Daoy (cell line): ENCODE measurements at regions not wholly inside any gene's neighbourhood (a gene's known extent, or its start where the extent isn't known, plus 50 kb on each side); places are given as distances from the start of the nearest gene placed in this dataset.
A peak's percentile ranks its signal among the peaks of the same experiment; 100 is the strongest.
"Not testable (repeated sequence)": the region's sequence is repeated elsewhere in the genome, so short reads cannot be mapped to it uniquely, and the experiment has no call there.

Experiments used
- DNase-seq: peaks from one replicate; pipeline ENCODE4 v3.0.0-alpha.2; 2015; ENCODE audit warnings: low read depth

DNA sequence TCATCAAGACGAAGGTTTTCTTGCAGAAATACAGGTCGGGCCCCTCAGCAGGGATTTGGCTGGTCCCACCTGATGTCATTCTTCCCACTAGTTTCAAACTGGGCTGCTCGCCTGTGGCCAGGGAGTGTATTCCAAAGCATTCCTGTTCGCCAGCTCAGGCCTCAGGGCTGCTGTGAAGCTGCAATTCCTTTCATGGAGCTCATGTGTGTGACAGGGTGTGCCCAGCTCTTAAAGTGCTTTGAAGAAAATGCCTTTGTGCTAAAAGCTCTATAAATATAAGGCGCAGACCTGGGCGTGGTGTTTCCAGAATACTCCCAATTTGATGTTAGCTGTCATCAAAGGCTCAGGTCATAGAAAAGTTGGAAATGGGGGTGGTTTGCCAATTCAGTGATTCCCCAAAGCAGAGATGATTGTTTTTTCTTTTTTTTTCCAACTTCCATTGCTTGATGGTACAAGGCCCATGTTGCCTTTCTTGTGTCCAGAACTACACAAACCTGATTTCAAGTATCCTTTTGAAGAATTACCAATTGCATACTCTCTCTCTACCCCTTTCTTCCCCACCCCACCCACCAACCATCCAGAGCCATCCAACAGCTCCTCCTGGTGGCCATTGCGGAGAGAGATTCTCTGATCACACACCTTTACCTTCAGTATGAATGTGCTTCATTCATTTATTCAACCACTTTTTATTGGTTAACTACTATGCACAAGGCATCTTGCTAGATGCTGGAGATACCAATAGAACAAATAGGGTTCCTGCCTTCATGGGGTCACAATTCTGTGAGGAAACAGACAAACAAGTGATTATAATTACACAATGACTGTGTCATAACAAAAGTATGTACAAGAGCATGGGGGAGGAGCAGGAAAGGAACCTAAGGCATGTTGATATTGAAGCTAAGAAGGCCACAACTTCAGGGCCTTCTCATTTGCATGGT is 297.3 kb upstream of the LYZL1 start:
- DNase-seq: peak; percentile 74

DNA sequence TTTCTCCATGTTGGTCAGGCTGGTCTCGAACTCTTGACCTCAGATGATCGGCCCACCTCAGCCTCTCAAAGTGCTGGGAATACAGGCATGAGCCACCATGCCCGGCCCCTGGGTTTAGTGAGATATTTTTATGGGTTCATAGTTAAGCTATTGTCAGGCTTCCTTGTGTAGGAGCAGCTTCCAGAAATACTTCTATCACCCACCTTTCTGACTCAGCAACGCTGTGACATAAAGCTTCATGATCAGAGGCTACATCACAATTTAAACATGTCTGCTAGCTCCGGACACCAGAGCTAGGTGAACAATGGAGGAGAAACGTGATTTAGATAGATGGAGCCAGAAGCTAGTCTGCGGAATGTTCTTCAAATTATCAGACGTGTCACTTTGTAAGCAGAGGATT is 295.8 kb upstream of the LYZL1 start:
- DNase-seq: no peak

DNA sequence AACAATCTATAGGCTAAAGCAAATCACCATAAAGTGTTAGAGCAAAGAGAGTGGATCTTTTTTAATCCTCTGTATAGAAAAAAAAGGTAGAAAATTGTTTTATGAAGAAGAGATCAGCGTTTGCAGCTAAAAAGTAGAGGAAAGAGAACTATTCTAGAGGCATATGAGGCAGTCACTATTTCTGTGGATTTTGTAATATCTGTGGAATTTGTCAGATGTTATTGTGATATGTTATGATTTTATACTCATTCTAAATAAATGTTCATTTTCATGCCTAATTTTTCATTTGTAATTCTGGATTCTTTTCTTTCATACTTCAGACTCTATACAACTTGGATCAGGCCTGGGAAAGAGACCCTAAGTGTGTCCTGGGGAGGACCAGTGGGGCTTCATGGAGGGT is 295.0 kb upstream of the LYZL1 start:
- DNase-seq: no peak

DNA sequence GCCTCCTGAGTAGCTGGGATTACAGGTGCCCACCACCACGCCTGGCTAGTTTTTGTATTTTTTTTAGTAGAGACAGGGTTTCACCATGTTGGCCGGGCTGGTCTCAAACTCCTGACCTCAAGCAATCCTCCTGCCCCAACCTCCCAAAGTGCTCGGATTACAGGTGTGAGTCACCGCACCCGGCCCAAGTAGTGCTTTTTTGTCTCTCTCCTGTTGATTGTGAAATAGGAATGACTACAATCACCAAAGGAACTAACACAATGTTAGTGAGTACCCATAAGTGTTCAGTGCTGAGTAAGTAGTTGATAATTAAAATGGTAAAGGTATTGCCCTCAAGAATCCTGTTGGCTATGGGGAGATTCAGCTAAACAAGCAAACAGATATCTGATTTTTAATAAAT is 294.1 kb upstream of the LYZL1 start:
- DNase-seq: not testable (repeated sequence)

DNA sequence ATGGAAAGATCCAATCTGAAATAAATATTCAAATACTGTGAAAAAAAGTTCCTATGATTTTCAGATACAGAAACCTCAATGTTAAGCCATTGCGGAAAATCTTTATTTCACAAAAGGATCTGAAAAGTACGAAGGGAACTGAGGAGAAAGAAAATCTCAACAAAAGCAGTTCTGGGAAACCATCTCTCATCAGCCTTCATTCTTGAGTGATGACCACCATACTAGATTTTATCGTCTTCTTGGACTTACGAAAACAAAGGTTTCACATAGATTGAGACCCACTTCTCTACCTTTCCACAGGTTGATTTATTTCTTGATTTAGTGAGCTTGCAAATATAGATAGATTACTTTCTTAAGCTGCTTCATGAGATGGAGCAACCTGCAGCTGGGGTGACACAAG is 293.4 kb upstream of the LYZL1 start:
- no peak for DNase-seq

DNA sequence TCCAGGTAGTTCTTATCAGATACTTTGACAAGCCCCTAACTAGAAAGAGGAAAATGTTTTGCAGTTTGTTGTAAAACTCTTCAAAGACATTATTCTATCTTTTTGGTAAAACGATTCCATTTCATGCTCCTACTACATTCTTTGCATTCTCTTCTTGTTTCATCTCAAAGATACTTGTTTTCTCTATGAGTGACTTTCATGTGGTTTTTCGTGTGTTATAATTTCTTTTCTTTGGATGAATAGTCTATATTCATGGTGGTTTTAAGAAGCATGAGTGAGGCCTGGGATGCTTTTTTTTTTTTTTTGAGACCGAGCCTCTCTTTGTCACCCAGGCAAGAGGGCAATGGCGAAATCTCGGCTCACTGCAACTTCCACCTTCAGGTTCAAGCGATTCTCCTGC is 292.5 kb upstream of the LYZL1 start:
- no peak for DNase-seq

DNA sequence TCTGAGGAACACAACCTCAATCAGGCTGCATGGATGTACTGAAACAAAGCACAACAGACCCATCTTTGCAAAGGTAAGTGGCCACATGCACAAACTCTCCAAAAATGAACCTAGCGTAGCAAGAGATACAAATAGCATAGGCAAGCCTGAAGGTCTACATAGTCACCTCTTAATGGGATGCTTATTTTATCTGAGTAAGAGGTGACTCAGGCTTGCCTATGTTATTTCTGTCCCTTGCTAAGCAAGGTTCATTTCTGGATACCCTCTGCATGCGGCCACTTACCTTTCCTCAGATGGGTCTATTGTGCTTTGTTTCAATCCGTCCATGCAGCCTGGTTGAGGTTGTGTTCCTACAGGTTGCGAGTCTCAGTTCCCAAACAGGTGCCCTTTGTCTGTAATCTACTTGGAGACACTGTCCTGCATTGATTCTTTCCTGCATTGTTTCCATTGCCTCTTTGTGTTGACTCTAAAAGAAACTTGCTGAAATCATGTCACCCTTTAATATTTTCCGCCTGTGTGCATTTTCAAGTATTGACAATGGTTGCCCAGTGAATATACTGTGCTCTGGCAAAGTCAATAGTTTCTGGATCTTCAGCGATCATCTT is 291.8 kb upstream of the LYZL1 start:
- peak; percentile 41 for DNase-seq

DNA sequence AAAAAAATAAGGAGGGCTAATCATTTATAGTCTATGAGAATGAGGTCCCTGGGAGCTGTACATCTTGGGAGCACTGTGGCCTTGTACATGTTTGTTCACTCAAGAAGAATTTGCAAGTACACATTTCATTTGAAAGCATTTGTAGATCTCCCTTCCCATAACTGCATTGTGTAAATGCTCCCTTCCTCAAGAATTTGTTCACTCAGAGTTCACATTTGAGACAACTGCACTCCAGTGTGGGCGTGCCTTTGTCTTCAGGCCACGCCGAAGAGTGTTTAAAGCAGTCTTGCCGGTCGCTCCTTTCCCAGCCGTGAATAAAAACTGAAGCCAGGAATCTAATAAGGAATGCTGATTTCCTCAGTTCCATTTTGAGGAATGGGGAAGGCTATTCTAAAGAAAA is 291.1 kb upstream of the LYZL1 start:
- no peak for DNase-seq

DNA sequence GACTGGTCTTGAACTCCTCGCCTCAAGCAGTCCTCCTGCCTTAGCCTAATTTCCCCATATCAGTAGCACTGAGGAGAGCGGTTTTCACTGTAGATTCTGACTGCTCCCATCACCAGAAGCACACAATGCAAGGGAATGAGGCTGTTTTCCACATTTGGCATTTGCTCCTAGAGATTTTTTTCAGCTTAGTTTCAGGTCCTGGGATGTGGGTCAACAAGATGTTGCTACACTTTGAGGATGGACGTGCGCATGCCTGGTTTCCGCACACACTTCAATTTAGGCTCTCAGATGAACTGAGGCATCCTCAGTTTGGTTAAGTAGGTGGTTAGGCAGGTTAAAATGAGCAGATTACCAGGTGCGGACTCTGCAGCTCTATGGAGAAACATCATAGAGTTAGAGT is 287.1 kb upstream of the LYZL1 start:
- DNase-seq: no peak

DNA sequence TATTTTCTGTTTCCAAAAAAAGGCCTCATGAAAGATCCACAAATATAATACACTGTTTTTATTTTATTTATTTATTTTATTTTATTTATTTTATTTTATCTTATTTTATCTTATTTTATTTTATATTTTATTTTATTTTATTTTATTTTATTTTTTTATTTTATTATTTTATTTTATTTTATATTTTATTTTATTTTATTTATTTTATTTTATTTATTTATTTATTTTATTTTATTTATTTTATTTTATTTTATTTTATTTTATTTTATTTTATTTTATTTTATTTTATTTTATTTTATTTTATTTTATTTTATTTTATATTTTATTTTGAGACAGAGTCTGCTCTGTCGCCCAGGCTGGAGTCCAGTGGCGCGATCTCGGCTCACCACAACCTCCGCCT is 285.9 kb upstream of the LYZL1 start:
- DNase-seq: not testable (repeated sequence)

DNA sequence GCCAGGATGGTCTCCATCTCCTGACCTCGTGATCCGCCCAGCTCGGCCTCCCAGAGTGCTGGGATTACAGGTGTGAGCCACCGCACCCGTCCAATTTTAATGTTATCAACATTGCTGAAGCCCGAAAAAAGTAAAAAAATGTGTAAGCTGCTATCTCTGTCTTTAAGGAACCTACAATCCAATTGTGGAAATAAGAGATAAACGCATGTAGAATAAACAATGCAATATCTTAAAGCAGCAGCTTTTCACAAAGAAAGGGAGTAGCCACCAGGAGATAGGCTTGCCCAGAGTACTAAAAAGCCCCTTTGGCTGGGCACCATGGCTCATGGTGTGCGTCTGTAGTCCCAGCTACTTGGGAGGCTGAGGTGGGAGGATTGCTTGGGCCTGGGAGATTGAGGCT is 282.9 kb upstream of the LYZL1 start:
- no peak for DNase-seq

DNA sequence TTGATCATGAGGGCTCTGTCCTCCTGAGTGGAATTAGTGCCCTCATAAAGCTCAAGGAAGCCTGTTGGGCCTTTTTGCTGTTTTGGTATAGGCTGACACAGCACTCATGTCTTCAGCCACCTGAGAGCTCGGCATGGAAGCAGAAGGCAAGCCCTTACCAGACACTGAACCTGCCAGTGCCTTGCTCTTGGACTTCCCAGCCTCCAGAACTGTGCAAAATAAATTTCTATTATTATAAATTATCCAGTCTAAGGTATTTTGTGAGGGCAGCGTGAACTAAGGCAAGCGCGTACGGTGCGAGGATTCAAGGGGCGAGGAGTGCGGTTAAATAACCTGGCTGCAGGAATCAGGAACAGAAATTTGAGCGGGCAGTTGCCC is 281.5 kb upstream of the LYZL1 start:
- no peak for DNase-seq

DNA sequence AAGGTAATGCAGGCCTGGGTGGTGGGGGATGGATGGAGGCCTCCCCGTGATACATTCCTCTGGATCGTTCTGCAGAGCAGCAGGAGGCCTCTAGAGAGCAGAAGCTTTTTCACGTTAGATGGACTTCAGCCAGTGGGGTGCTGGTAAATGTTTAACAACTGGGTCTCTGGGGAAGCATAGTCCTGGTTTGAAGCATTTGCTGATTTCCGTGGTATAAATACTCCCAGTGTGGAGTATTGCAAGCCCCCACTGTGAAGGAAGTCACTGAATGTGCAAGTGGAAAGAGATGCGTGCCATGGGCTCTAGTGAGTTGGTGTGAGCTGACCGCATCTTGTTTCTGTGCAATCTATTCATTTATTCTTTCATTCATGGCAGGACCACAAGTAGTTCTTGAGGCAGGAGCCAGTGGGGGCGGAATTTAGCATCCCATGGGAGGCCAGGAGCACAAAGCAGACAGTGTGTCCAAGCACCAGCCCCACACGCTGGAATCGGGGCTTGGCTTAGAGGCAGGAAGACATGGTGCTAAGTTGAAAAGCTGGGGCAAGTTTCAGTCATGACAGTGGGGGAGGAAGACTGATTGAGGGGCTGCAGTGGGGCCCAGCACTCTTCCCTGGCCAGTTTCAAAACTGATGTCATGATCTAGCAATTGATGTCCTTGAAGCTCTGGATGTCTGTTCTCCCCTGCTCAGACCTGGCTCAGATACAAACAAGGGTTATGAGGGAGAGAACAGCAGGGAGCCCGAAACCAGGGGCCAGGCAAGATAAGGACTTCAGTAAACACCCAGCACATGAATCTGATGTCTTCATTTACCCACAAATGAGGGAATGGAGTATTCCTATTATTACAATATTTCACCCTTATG is 280.9 kb upstream of the LYZL1 start:
- DNase-seq: no peak

DNA sequence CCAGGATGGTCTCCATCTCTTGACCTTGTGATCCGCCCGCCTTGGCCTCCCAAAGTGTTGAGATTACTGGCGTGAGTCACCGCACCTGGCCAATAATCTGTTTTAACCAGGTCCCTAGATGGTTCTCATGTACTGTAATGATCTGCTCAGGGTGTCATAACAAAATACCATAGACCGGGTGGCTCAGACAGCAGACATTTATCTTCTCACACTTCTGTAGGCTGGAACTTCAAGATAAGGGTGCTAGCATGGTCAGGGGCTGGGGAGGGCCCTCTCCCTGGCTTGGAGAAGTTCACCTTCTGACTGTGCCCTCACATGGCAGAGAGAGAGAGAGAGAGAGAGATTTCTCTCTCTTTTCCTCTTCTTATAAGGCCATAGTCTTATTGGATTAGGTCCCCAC is 279.4 kb upstream of the LYZL1 start:
- DNase-seq: no peak

DNA sequence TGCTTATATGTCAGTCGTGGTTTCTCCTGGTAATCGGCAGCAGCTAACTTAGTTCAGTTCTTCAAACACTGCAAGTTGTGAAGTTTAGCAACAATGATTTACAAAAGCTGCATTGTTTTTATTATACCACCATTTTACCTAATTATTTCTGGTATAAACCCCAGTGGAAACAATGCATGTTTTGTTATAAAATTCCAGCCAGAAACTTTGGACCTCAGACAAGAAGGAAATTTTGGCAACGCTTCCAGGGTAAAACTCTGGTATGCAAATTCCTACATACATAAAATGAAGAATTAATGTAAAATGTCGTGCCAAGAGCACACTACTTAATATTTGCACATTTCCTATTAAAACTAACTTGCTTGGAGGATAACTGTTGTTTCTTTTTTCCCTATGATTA is 277.4 kb upstream of the LYZL1 start:
- DNase-seq: no peak

DNA sequence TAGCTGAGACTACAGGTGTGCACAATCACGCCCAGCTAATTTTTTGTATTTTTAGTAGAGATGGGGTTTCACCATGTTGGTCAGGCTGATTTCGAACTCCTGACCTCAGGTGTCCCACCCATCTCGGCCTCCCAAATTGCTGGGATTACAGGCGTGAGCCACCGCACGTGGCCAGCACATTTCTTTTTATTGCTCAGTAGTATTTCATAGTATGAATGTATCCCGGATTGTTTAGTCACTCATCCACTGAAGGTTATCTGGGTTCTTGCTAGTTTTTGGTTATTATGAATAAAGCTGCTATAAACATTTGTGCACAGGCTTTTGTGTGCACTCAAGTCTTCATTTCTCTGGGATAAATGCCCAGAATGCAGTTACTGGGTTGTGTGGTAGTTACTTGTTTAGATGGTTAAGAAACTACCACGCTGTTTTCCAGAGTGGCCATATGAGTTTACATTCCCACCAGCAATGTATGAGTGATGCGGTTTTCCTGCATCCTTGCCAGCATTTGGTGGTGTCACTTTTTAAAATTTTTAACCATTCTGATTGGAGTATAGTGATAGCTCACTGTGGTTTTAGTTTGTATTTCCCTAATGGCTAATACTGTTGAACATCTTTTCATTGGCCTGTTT is 275.8 kb upstream of the LYZL1 start:
- no peak for DNase-seq

DNA sequence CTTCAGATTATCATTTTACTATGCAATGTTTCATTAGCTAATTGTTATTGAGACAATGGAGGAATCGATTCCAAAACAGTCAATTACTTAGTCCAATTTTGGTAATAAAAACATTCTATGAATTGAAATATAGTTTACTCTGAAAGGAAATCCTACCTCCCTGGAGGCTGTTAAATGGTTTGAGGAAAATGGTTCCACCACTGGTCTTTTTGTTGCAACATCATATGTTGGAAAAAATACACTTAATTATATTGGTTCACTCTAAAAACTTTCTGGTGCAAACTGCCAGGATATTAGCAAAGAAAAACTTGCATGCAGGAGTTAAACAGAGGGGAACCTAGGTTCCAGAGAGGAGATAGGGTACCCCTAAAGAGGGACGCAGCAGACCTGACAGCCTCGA is 267.3 kb upstream of the LYZL1 start:
- DNase-seq: no peak

DNA sequence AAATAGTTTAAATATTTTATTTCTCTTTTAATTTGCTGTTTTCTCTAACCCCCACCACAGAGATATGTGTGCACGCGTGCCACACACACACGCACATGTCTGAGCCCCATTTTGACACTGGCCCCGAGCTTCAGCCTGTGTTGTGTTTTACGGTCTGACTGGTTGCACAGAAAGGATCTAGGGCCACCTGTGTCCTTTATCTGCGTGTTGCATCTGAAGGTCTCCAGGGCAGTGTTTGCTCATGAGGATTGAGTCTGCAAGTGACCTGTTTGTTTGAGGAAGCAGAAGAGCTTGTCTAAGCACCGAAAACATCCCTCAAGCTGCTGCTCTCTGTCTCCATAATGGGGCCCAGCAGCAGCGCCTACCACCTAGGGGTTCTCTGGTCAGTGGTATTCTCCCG is 266.4 kb upstream of the LYZL1 start:
- no peak for DNase-seq

DNA sequence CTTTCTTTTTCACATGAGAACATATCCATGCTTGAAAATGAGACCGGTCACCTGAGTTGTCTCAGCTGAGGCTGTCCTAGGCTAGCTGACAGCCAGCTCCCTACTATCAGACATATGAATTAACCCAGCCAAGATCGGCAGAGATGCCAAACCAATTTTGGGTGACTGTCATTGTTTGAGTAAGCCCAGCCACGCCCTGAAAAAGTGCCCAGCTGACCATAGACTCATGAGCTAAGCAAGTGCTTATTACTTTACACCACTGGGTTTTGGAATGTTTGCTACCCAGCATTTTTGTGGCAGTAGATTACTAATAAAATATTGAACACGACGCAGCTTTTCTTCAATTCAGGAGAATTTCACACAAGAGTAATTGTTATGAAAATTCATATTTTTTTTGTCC is 265.2 kb upstream of the LYZL1 start:
- DNase-seq: peak; percentile 37

DNA sequence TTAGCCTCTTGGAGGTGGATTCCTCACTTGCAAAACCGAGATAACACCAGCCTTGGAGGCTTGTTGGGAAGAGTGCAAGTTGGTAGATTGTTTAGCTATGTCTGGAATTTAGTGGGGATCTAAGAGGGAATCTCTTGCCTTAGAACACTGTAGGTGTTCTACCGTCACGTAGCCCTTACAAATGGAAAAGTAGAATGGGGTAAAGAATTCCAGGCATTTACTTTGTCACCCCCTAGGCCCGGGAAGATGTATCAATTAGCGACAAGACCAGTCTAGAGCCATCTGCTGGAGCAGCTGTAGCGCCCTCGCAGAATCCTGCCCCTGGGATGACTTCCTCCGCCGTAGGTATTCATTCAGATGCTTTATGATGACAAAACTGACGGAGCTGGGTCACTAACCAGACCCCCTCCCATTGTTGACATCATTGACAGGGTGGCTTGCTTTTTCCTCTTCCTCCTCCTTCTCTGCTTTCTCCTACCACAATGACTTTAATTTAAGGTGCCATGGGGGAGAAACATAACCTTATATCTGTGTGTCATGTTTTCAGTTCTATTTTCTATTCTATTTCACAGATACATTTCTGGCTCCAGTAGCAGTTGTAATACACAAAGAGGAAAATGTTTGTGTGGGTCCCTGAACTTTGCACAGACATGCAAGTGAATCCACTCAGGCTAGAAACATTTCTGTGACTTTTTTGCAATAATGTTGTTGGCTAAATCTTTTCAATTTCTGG is 262.6 kb upstream of the LYZL1 start:
- no peak for DNase-seq

DNA sequence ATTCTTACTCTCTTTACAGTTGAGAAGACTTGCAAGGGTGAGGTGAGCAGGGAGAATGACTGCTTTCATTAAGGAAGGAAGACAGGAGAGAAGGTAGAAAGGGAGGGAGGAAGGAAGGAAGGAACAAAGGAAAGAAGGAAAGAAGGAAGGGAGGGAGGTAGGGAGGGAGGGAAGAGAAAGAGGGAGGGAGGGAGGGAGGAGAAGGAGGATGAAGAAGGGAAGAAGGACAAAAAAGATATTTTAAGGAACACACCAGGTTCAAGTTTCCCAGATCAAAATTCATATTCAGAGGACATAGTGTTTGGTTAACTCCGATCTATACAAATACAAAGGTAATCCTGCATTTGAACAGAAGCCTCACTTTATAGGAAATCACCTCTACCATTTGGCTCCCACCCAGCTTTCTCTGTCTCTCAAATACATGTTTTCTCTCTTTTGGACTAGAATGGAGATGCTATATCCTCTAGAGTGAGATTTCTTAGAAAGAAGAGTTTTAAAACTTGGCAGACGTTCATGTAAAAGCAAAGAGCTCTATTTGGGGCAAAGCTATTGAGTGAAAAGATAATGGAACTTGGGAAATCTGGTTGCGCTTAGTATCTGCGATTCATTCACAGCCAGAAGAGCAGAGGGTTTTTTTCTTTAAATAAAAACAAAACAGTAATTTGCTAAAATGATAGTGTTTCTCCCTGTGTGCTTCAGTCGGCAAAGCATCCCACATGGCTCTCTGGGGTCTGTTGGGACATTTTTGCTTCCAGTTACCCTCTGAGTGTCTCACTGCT is 261.9 kb upstream of the LYZL1 start:
- DNase-seq: no peak
